ENCODE measurements at regions not wholly inside any gene's neighbourhood (a gene's known extent, or its start where the extent isn't known, plus 50 kb on each side); places are given as distances from the start of the nearest gene placed in this dataset.

GRCh38 chr1:90799326-90799725, 82.2 kb upstream of the BARHL2 start:
- TF ChIP-seq TAF1 (IDR thresholded peaks at IDR 0.05; ENCODE audit: borderline replicate concordance, low read depth, low read length) (no peak), POLR2AphosphoS5 (IDR thresholded peaks at IDR 0.05; ENCODE audit: low read depth, low read length) (no peak), POLR2A (IDR thresholded peaks at IDR 0.05; ENCODE audit: low read depth, low read length) (no peak)
- DNase-seq (ENCODE audit: insufficient read length) (no peak), FAIRE-seq (no peak)

- DNase-seq (ENCODE audit: insufficient read length) (no peak), FAIRE-seq (no peak)
- TF ChIP-seq POLR2A (IDR thresholded peaks at IDR 0.05; ENCODE audit: low read depth, low read length) (no peak), POLR2AphosphoS5 (IDR thresholded peaks at IDR 0.05; ENCODE audit: low read depth, low read length) (no peak), TAF1 (IDR thresholded peaks at IDR 0.05; ENCODE audit: borderline replicate concordance, low read depth, low read length) (no peak)
Measured at GRCh38 chr1:90798883-90799282, 81.8 kb upstream of the BARHL2 start.

GRCh38 chr1:90798344-90798743, 81.2 kb upstream of the BARHL2 start:
- no peak for TF ChIP-seq TAF1 (IDR thresholded peaks at IDR 0.05; ENCODE audit: borderline replicate concordance, low read depth, low read length)
- DNase-seq (ENCODE audit: insufficient read length): no peak
- no peak for FAIRE-seq

- DNase-seq (ENCODE audit: insufficient read length) (no peak), FAIRE-seq (no peak)
- TF ChIP-seq POLR2A (IDR thresholded peaks at IDR 0.05; ENCODE audit: low read depth, low read length) (no peak), TAF1 (IDR thresholded peaks at IDR 0.05; ENCODE audit: borderline replicate concordance, low read depth, low read length) (no peak), POLR2AphosphoS5 (IDR thresholded peaks at IDR 0.05; ENCODE audit: low read depth, low read length) (no peak)
Measured at GRCh38 chr1:90795431-90795830, 78.3 kb upstream of the BARHL2 start.

- DNase-seq (ENCODE audit: insufficient read length): no peak
- FAIRE-seq: no peak
- TF ChIP-seq TAF1 (IDR thresholded peaks at IDR 0.05; ENCODE audit: borderline replicate concordance, low read depth, low read length) (no peak), POLR2AphosphoS5 (IDR thresholded peaks at IDR 0.05; ENCODE audit: low read depth, low read length) (no peak)
Measured at GRCh38 chr1:90786709-90787108, 69.6 kb upstream of the BARHL2 start.

- DNase-seq (ENCODE audit: insufficient read length) (no peak), FAIRE-seq (no peak)
- TF ChIP-seq POLR2AphosphoS5 (IDR thresholded peaks at IDR 0.05; ENCODE audit: low read depth, low read length): no peak
- no peak for TF ChIP-seq POLR2A (IDR thresholded peaks at IDR 0.05; ENCODE audit: low read depth, low read length)
- no peak for TF ChIP-seq TAF1 (IDR thresholded peaks at IDR 0.05; ENCODE audit: borderline replicate concordance, low read depth, low read length)
Measured at GRCh38 chr1:90784186-90784847, 67.2 kb upstream of the BARHL2 start.

- DNase-seq (ENCODE audit: insufficient read length): no peak
- TF ChIP-seq POLR2A (IDR thresholded peaks at IDR 0.05; ENCODE audit: low read depth, low read length) (no peak), POLR2AphosphoS5 (IDR thresholded peaks at IDR 0.05; ENCODE audit: low read depth, low read length) (no peak), TAF1 (IDR thresholded peaks at IDR 0.05; ENCODE audit: borderline replicate concordance, low read depth, low read length) (no peak)
- no peak for FAIRE-seq
Measured at GRCh38 chr1:90783181-90783580, 66.1 kb upstream of the BARHL2 start.

GRCh38 chr1:90782046-90782445, 64.9 kb upstream of the BARHL2 start:
- TF ChIP-seq TAF1 (IDR thresholded peaks at IDR 0.05; ENCODE audit: borderline replicate concordance, low read depth, low read length) (no peak), POLR2AphosphoS5 (IDR thresholded peaks at IDR 0.05; ENCODE audit: low read depth, low read length) (no peak), POLR2A (IDR thresholded peaks at IDR 0.05; ENCODE audit: low read depth, low read length) (no peak)
- FAIRE-seq (no peak), DNase-seq (ENCODE audit: insufficient read length) (no peak)

GRCh38 chr1:90781534-90781933, 64.4 kb upstream of the BARHL2 start:
- FAIRE-seq: no peak
- no peak for DNase-seq (ENCODE audit: insufficient read length)

GRCh38 chr1:90780981-90781380, 63.9 kb upstream of the BARHL2 start:
- no peak for TF ChIP-seq POLR2A (IDR thresholded peaks at IDR 0.05; ENCODE audit: low read depth, low read length)
- TF ChIP-seq TAF1 (IDR thresholded peaks at IDR 0.05; ENCODE audit: borderline replicate concordance, low read depth, low read length): no peak
- no peak for TF ChIP-seq POLR2AphosphoS5 (IDR thresholded peaks at IDR 0.05; ENCODE audit: low read depth, low read length)
- DNase-seq (ENCODE audit: insufficient read length) (no peak), FAIRE-seq (no peak)

More at GRCh38 chr1:90781534-90781933, 64.4 kb upstream of the BARHL2 start:
- TF ChIP-seq POLR2A (IDR thresholded peaks at IDR 0.05; ENCODE audit: low read depth, low read length) (no peak), POLR2AphosphoS5 (IDR thresholded peaks at IDR 0.05; ENCODE audit: low read depth, low read length) (no peak), TAF1 (IDR thresholded peaks at IDR 0.05; ENCODE audit: borderline replicate concordance, low read depth, low read length) (no peak)

- DNase-seq (ENCODE audit: insufficient read length) (no peak), FAIRE-seq (no peak)
- TF ChIP-seq POLR2AphosphoS5 (IDR thresholded peaks at IDR 0.05; ENCODE audit: low read depth, low read length) (no peak), POLR2A (IDR thresholded peaks at IDR 0.05; ENCODE audit: low read depth, low read length) (no peak), TAF1 (IDR thresholded peaks at IDR 0.05; ENCODE audit: borderline replicate concordance, low read depth, low read length) (no peak)
Measured at GRCh38 chr1:90779573-90779972, 62.5 kb upstream of the BARHL2 start.

GRCh38 chr1:90778486-90778885, 61.4 kb upstream of the BARHL2 start:
- FAIRE-seq: no peak
- no peak for TF ChIP-seq TAF1 (IDR thresholded peaks at IDR 0.05; ENCODE audit: borderline replicate concordance, low read depth, low read length)
- no peak for TF ChIP-seq POLR2AphosphoS5 (IDR thresholded peaks at IDR 0.05; ENCODE audit: low read depth, low read length)
- no peak for DNase-seq (ENCODE audit: insufficient read length)

- TF ChIP-seq POLR2A (IDR thresholded peaks at IDR 0.05; ENCODE audit: low read depth, low read length): no peak
- no peak for TF ChIP-seq TAF1 (IDR thresholded peaks at IDR 0.05; ENCODE audit: borderline replicate concordance, low read depth, low read length)
- TF ChIP-seq POLR2AphosphoS5 (IDR thresholded peaks at IDR 0.05; ENCODE audit: low read depth, low read length): no peak
- DNase-seq (ENCODE audit: insufficient read length): no peak
- no peak for FAIRE-seq
Measured at GRCh38 chr1:90773812-90774211, 56.7 kb upstream of the BARHL2 start.
